Subcutaneous abdominal adipose tissue (tissue), 5 donors: ENCODE measurements at regions not wholly inside any gene's neighbourhood (a gene's known extent, or its start where the extent isn't known, plus 50 kb on each side); places are given as distances from the start of the nearest gene placed in this dataset.
"Not testable (repeated sequence)": the region's sequence is repeated elsewhere in the genome, so short reads cannot be mapped to it uniquely, and the experiment has no call there.

Experiments used
- H3K27ac ChIP-seq: one replicate; pipeline ENCODE4 v1.7.0; 2013; ENCODE audit warnings: low read depth, mild to moderate bottlenecking, inconsistent platforms, low read length, moderate library complexity
- H3K27me3 ChIP-seq, 5 donors: one replicate each; pipeline ENCODE4 v1.7.0; 2013; ENCODE audit warnings: low read length in 5 of 5, inconsistent platforms in 1 of 5; ENCODE audit not compliant: control insufficient read depth in 5 of 5, insufficient read depth in 4 of 5
- H3K36me3 ChIP-seq, 5 donors: one replicate each; pipeline ENCODE4 v1.7.0; 2013; ENCODE audit warnings: low read length in 5 of 5; ENCODE audit not compliant: control insufficient read depth in 5 of 5, insufficient read depth in 5 of 5
- H3K4me1 ChIP-seq, 5 donors: one replicate each; pipeline ENCODE4 v1.7.0; 2013; ENCODE audit warnings: low read length in 5 of 5, mild to moderate bottlenecking in 3 of 5, moderate library complexity in 1 of 5; ENCODE audit not compliant: control insufficient read depth in 5 of 5, insufficient read depth in 5 of 5
- H3K4me3 ChIP-seq, 5 donors: one replicate each; pipeline ENCODE4 v1.7.0; 2013; ENCODE audit warnings: low read length in 5 of 5, low read depth in 1 of 5
- H3K9ac ChIP-seq, 5 donors: one replicate each; pipeline ENCODE4 v1.7.0; 2013; ENCODE audit warnings: low read length in 5 of 5, mild to moderate bottlenecking in 4 of 5, moderate library complexity in 3 of 5
- H3K9me3 ChIP-seq, 5 donors: one replicate each; pipeline ENCODE4 v1.7.0; 2013; ENCODE audit warnings: low read length in 5 of 5; ENCODE audit not compliant: control insufficient read depth in 5 of 5
- donor health status: healthy.
- donor health status: healthy.
- donor health status: healthy.
- donor health status: healthy.
- donor health status: healthy.

DNA sequence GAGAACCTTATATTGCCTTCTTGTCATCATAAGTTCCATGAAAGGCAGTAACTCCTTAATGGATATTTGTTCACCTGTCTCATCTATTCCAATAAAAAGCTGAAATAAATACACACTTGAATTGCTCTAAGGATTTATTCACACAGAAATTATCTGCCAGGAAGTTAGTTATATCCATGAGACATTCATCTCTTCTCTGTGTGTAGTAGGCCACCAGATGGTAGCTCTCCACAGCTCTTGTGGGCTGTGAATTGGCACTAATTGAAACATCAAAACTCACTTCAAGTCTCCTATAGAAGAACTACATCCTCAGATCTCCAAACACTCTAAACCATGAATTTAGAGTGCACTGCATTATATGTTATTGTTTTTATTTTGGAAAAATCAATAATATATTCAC lies 189.6 kb downstream of the DSC3 start:
- H3K4me3 ChIP-seq, result no peak overlapping the region
- H3K4me1 ChIP-seq, result no peaks in the 10 kb centered on the region
- H3K27ac ChIP-seq, result no peak overlapping the region
- no peak overlapping the region for H3K9ac ChIP-seq
- H3K27me3 ChIP-seq, result peaks cover 0 to 2% (median 0%) of the 10 kb centered on the region in 5 donors
- H3K36me3 ChIP-seq, result no peaks in the 10 kb centered on the region
- no peaks in the 10 kb centered on the region for H3K9me3 ChIP-seq

GRCh38 chr18:30852541-30852940 lies 190.0 kb downstream of the DSC3 start:
- H3K9ac ChIP-seq, result no peak overlapping the region
- no peaks in the 10 kb centered on the region for H3K9me3 ChIP-seq
- H3K4me1 ChIP-seq, result no peaks in the 10 kb centered on the region
- no peak overlapping the region for H3K27ac ChIP-seq
- H3K36me3 ChIP-seq, result no peaks in the 10 kb centered on the region
- H3K4me3 ChIP-seq, result no peak overlapping the region
- H3K27me3 ChIP-seq, result peaks cover 0 to 2% (median 0%) of the 10 kb centered on the region in 5 donors

- H3K9me3 ChIP-seq, H3K27ac ChIP-seq, H3K4me3 ChIP-seq, H3K36me3 ChIP-seq, H3K4me1 ChIP-seq, H3K27me3 ChIP-seq, H3K9ac ChIP-seq: not testable (repeated sequence)
These were observed 203.4 kb downstream of the DSC3 start for GRCh38 chr18:30839056-30839561.

DNA sequence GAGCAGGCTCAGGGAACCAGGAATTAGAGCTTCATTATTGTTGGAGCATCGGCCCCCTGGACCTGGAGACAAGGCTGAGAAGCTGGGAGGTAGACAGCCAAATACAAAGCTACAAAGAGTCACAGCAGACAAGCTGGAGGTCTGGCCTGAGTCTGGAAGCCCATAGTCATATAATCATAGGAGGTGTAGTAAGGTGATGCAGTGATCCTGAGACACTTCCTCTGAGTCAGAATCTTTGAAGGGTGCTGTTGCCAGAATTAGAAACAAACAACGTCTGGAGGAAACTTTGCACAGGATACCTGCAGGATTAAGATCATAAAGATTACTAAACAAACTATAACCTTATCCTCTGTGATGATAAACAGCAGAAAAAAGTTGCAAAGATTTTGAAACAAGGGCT lies 213.8 kb downstream of the DSC3 start:
- H3K27ac ChIP-seq, result no peak overlapping the region

DNA sequence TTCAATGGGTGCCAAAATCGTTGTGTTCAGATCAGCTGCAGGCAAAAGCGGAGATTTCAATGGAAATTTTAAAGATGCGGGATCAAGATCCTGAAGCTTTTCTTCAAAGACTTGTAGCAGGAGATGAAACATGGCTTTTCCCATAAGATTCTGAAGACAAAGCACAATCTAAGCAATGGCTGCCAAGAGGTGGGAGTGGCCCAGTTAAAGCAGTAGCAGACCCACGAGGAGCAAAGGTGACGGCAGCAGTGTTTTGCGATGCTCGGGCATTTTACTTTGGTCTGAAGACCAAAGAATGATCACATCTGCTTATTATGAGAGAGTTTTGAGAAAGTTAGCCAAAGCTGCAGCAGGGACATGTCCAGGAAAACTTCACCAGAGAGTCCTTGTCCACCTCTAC lies 222.9 kb downstream of the DSC3 start:
- Histone ChIP-seq H3K9me3 (no peaks in the 10 kb centered on the region), H3K27me3 (no peaks in the 10 kb centered on the region), H3K9ac (no peak overlapping the region), H3K27ac (no peak overlapping the region), H3K4me3 (no peak overlapping the region), H3K36me3 (no peaks in the 10 kb centered on the region), H3K4me1 (no peaks in the 10 kb centered on the region)

More for the DNA sequence above, 213.8 kb downstream of the DSC3 start:
- Histone ChIP-seq H3K4me3 (no peak overlapping the region), H3K9me3 (no peaks in the 10 kb centered on the region), H3K9ac (no peak overlapping the region), H3K4me1 (no peaks in the 10 kb centered on the region), H3K36me3 (no peaks in the 10 kb centered on the region), H3K27me3 (no peaks in the 10 kb centered on the region)

GRCh38 chr18:30814446-30814845 lies 228.1 kb downstream of the DSC3 start:
- Histone ChIP-seq H3K4me1 (peaks cover 0 to 3% (median 0%) of the 10 kb centered on the region in 5 donors), H3K36me3 (no peaks in the 10 kb centered on the region), H3K27ac (no peak overlapping the region), H3K9ac (no peak overlapping the region), H3K27me3 (no peaks in the 10 kb centered on the region), H3K4me3 (no peak overlapping the region), H3K9me3 (no peaks in the 10 kb centered on the region)

- Histone ChIP-seq H3K27me3 (no peaks in the 10 kb centered on the region), H3K27ac (no peak overlapping the region), H3K9me3 (no peaks in the 10 kb centered on the region), H3K36me3 (no peaks in the 10 kb centered on the region), H3K4me3 (no peak overlapping the region), H3K9ac (no peak overlapping the region), H3K4me1 (peaks cover 0 to 3% (median 0%) of the 10 kb centered on the region in 5 donors)
These were observed 231.0 kb downstream of the DSC3 start for GRCh38 chr18:30811580-30811979.

DNA sequence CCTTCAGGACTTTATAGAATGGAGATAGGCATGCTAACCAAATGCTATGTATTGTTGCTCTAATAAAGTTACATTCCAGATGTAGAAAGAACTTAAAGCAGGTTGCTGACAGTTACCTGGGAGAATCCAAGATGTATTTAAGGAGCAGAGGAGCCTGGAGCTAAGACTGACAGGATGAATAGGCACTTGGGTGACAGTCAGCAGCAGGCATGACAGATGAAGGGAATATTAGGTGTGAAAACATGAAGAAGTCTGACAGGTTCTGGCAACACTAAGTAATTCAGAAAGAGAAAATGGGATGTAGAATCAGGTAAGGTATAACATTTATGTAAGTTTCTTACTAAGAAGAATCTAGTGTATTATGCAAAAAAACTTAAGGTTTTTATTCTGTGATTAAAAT lies 232.0 kb downstream of the DSC3 start:
- Histone ChIP-seq H3K4me1 (peaks cover 0 to 3% (median 0%) of the 10 kb centered on the region in 5 donors), H3K9me3 (peaks cover 0 to 2% (median 0%) of the 10 kb centered on the region in 5 donors), H3K9ac (no peak overlapping the region), H3K4me3 (no peak overlapping the region), H3K27ac (no peak overlapping the region), H3K36me3 (no peaks in the 10 kb centered on the region), H3K27me3 (no peaks in the 10 kb centered on the region)

DNA sequence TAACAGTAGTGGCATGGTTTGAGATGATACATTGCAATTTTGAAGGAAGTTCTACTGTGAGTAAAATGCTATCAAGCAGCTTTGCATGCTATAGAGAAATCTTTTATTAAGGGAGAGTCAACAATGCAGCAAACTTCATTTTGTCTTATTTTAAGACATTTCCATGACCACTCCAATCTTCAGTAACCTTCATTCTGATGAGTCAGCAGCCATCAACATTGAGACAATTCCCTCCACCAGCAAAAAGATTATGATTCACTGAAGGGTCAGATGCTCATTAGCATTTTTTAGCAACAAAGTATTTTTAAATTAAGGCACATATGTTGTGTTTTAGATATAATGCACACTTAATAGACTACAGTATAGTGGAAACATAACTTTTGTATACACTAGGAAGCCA lies 235.7 kb downstream of the DSC3 start:
- peaks cover 0 to 5% (median 0%) of the 10 kb centered on the region in 5 donors for H3K9me3 ChIP-seq
- no peaks in the 10 kb centered on the region for H3K36me3 ChIP-seq
- no peak overlapping the region for H3K4me3 ChIP-seq
- no peak overlapping the region for H3K9ac ChIP-seq
- no peaks in the 10 kb centered on the region for H3K4me1 ChIP-seq
- H3K27me3 ChIP-seq, result no peaks in the 10 kb centered on the region
- no peak overlapping the region for H3K27ac ChIP-seq

- Histone ChIP-seq H3K36me3 (no peaks in the 10 kb centered on the region), H3K27ac (no peak overlapping the region), H3K9ac (no peak overlapping the region), H3K9me3 (peaks cover 0 to 5% (median 0%) of the 10 kb centered on the region in 5 donors), H3K27me3 (no peaks in the 10 kb centered on the region), H3K4me3 (no peak overlapping the region), H3K4me1 (no peaks in the 10 kb centered on the region)
These were observed 241.7 kb downstream of the DSC3 start for GRCh38 chr18:30800800-30801199.

GRCh38 chr18:30792051-30792450 lies 250.5 kb downstream of the DSC3 start:
- no peak overlapping the region for H3K27ac ChIP-seq
- no peaks in the 10 kb centered on the region for H3K27me3 ChIP-seq
- no peak overlapping the region for H3K4me3 ChIP-seq

More at GRCh38 chr18:30792051-30792450, 250.5 kb downstream of the DSC3 start:
- no peak overlapping the region for H3K9ac ChIP-seq
- no peaks in the 10 kb centered on the region for H3K36me3 ChIP-seq
- no peaks in the 10 kb centered on the region for H3K4me1 ChIP-seq
- peaks cover 0 to 2% (median 0%) of the 10 kb centered on the region in 5 donors for H3K9me3 ChIP-seq
